WI38 (cell line): ENCODE measurements at regions not wholly inside any gene's neighbourhood (a gene's known extent, or its start where the extent isn't known, plus 50 kb on each side); places are given as distances from the start of the nearest gene placed in this dataset.

ENCODE experiments used
- H3K4me3 ChIP-seq: 2 replicates; pipeline ENCODE4 v1.5.1; 2011; ENCODE audit warnings: low read depth, mild to moderate bottlenecking, control low read depth, low read length
- CTCF ChIP-seq: IDR thresholded peaks from 2 replicates; pipeline ENCODE4 v1.5.1; 2012; ENCODE audit warnings: low read depth, mild to moderate bottlenecking, control low read depth, low read length

- H3K4me3 ChIP-seq: no peak overlapping the region
- no peak for TF ChIP-seq CTCF
Measured at GRCh38 chr1:59163268-59164092, 133.4 kb upstream of the FGGY start.

- H3K4me3 ChIP-seq: no peak overlapping the region
Measured at GRCh38 chr1:59164371-59164770, 132.5 kb upstream of the FGGY start.

GRCh38 chr1:59165353-59165752 lies 131.5 kb upstream of the FGGY start:
- no peak for TF ChIP-seq CTCF
- H3K4me3 ChIP-seq: no peak overlapping the region

More at GRCh38 chr1:59164371-59164770, 132.5 kb upstream of the FGGY start:
- TF ChIP-seq CTCF: no peak

- H3K4me3 ChIP-seq: no peak overlapping the region
- no peak for TF ChIP-seq CTCF
Measured at GRCh38 chr1:59169703-59170102, 127.2 kb upstream of the FGGY start.

- TF ChIP-seq CTCF: no peak
- H3K4me3 ChIP-seq: no peak overlapping the region
Measured at GRCh38 chr1:59170659-59171058, 126.2 kb upstream of the FGGY start.

- no peak for TF ChIP-seq CTCF
- no peak overlapping the region for H3K4me3 ChIP-seq
Measured at GRCh38 chr1:59171788-59172187, 125.1 kb upstream of the FGGY start.

- no peak overlapping the region for H3K4me3 ChIP-seq
- no peak for TF ChIP-seq CTCF
Measured at GRCh38 chr1:59172693-59173092, 124.2 kb upstream of the FGGY start.
